ENCODE measurements at regions not wholly inside any gene's neighbourhood (a gene's known extent, or its start where the extent isn't known, plus 50 kb on each side); places are given as distances from the start of the nearest gene placed in this dataset.

DNA sequence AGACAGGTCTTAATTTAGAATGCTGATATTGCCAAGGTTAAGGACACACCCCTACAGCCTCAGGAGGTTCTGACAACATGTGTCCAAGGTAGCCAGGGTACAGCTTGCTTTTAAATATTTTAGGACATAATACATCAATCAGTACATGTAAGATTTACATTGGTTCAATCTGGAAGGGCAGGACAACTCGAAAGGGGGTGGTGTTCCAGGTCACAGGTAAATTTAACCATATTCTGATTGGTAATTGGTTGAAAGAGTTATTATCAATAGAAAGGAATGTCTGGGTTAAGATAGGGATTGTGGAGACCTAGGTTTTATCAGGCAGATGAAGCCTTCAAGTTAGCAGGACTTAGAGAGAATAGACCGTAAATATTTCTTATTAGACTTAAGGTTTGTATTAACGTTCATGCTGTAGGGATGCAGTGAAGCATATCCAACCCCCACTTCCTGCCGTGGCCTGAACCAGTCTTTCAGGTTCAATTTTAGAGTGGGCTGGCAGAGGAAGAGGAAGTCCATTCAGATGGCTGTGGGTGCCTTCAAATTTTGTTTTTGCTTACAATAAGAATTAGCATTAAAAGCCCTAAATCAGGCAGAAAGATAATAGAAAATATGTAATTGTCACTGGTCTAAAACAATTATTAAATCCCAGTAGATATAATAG, 136.5 kb upstream of the GALNTL6 start:
- H4K20me1 ChIP-seq (replicated peaks in 1 of 2; ENCODE audit: control insufficient read depth in 1 of 2, insufficient read depth in 2 of 2, low read length in 2 of 2) = no peaks in the 10 kb centered on the region
- H3K4me3 ChIP-seq (ENCODE audit: extremely low read depth in 1 of 4, insufficient read depth in 2 of 4, low read depth in 3 of 4, low read length in 4 of 4) = no peak overlapping the region
- no peak overlapping the region for H4K8ac ChIP-seq (ENCODE audit: extremely low read depth, insufficient read depth, low read length)
- H3K79me1 ChIP-seq (ENCODE audit: low read depth, low read length) = no peaks in the 10 kb centered on the region
- H3K56ac ChIP-seq (replicated peaks; ENCODE audit: insufficient read length, low read depth, low read length) = no peak overlapping the region
- ChIA-PET POLR2A (ENCODE audit: partially characterized antibody) (no interaction called here), CTCF (ENCODE audit: partially characterized antibody) (no interaction called here)
- no peak overlapping the region for H2BK12ac ChIP-seq (ENCODE audit: low read depth, low read length)
- H3K14ac ChIP-seq (ENCODE audit: insufficient read length) = no peak overlapping the region
- H3K79me2 ChIP-seq (ENCODE audit: control insufficient read depth in 1 of 2, insufficient read depth in 2 of 2, low read length in 2 of 2) = no peaks in the 10 kb centered on the region
- no peaks in the 10 kb centered on the region for H3K27me3 ChIP-seq (replicated peaks in 1 of 4; ENCODE audit: control insufficient read depth in 3 of 4, extremely low read depth in 1 of 4, insufficient read depth in 3 of 4, low read length in 3 of 4)
- no peak overlapping the region for H2BK120ac ChIP-seq (replicated peaks; ENCODE audit: low read depth, low read length)
- H3K18ac ChIP-seq (ENCODE audit: extremely low read depth, low read length) = no peak overlapping the region
- 95% methylated on average over 4 of the region's 4 CpGs; no CpG with 5 or more reads in 1 of the 2 experiments for WGBS, 2 experiments (ENCODE audit: extremely low coverage in 1 of 2, insufficient coverage in 1 of 2, insufficient read length in 1 of 2, insufficient replicate concordance in 2 of 2, low coverage in 1 of 2, low lambda C conversion rate in 2 of 2, missing lambda C conversion rate in 1 of 2)
- no peak overlapping the region for H2BK5ac ChIP-seq (ENCODE audit: low read depth, low read length)
- H4K91ac ChIP-seq (replicated peaks; ENCODE audit: insufficient read length, low read length) = no peak overlapping the region
- no peaks in the 10 kb centered on the region for H3K9me3 ChIP-seq (ENCODE audit: insufficient read depth in 2 of 2, low read depth in 1 of 2, low read length in 1 of 2)
- no peak overlapping the region for H4K5ac ChIP-seq (ENCODE audit: insufficient read length, low read depth, low read length)
- H3K23me2 ChIP-seq (ENCODE audit: low read depth, low read length) = no peaks in the 10 kb centered on the region
- H3K4ac ChIP-seq (replicated peaks; ENCODE audit: insufficient read length, low read depth, low read length) = no peak overlapping the region
- H3K23ac ChIP-seq (ENCODE audit: insufficient read length) = no peak overlapping the region
- DNase-seq (ENCODE audit: low read depth in 1 of 2, low spot score in 2 of 2) = no peak
- H3K9ac ChIP-seq (replicated peaks in 1 of 4; ENCODE audit: extremely low read depth in 1 of 4, low read depth in 3 of 4, low read length in 3 of 4) = no peak overlapping the region
- H2AK5ac ChIP-seq (ENCODE audit: low read depth, low read length) = no peak overlapping the region
- H3K4me2 ChIP-seq (ENCODE audit: insufficient read depth in 1 of 2, low read depth in 2 of 2, low read length in 2 of 2) = no peak overlapping the region
- no peak for FAIRE-seq
- H2BK20ac ChIP-seq (ENCODE audit: low read length) = no peak overlapping the region
- H3K27ac ChIP-seq (ENCODE audit: low read depth, low read length) = no peak overlapping the region
- H2BK15ac ChIP-seq (ENCODE audit: low read length) = no peak overlapping the region
- H2AFZ ChIP-seq (ENCODE audit: low read length) = no peak overlapping the region
- no peaks in the 10 kb centered on the region for H3K36me3 ChIP-seq (ENCODE audit: control insufficient read depth in 2 of 4, insufficient read depth in 4 of 4, low read length in 3 of 4)
- no peaks in the 10 kb centered on the region for H3K4me1 ChIP-seq (replicated peaks in 1 of 4; ENCODE audit: control insufficient read depth in 3 of 4, insufficient read depth in 4 of 4, low read length in 3 of 4)
- TF ChIP-seq CTBP2 (IDR thresholded peaks at IDR 0.05; ENCODE audit: borderline replicate concordance, insufficient read depth, insufficient read length, low read length) = no peak
- TF ChIP-seq SIX5 (IDR thresholded peaks at IDR 0.05; ENCODE audit: low read depth, low read length) = no peak
- TF ChIP-seq CREB1 (IDR thresholded peaks at IDR 0.05) = no peak
- TF ChIP-seq ASH2L (IDR thresholded peaks at IDR 0.05; ENCODE audit: low read length) = no peak
- no peak for TF ChIP-seq NANOG (IDR thresholded peaks at IDR 0.05; ENCODE audit: insufficient read depth, low read depth, low read length, poor library complexity, severe bottlenecking)
- TF ChIP-seq SIRT6 (IDR thresholded peaks at IDR 0.05; ENCODE audit: low read length) = no peak
- no peak for TF ChIP-seq CHD2 (IDR thresholded peaks at IDR 0.05; ENCODE audit: low read length)
- TF ChIP-seq MAFK (IDR thresholded peaks at IDR 0.05; ENCODE audit: low read depth, low read length) = no peak
- no peak for TF ChIP-seq ZNF274 (IDR thresholded peaks at IDR 0.05; ENCODE audit: borderline replicate concordance, extremely low read depth, low read length)
- no peak for TF ChIP-seq SP1 (IDR thresholded peaks at IDR 0.05; ENCODE audit: low read depth, low read length)
- TF ChIP-seq HDAC2 (IDR thresholded peaks at IDR 0.05; ENCODE audit: borderline replicate concordance in 1 of 2, low read depth in 2 of 2, low read length in 2 of 2) = no peak
- TF ChIP-seq TCF12 (IDR thresholded peaks at IDR 0.05; ENCODE audit: low read depth, low read length) = no peak
